Gastroesophageal sphincter (tissue), 4 donors: ENCODE measurements at regions not wholly inside any gene's neighbourhood (a gene's known extent, or its start where the extent isn't known, plus 50 kb on each side); places are given as distances from the start of the nearest gene placed in this dataset.

ENCODE experiments used
- ATAC-seq: fragments of 150-250 bp; one replicate; pipeline ENCODE4 v1.9.1; 2016; ENCODE audit warnings: mild to moderate bottlenecking, moderate library complexity
- H3K27ac ChIP-seq, 4 donors: fragments of 200-600 bp; sonication (generic) in 3 of 4; 1 replicate in 3 of 4; 2 replicates in 1 of 4; pipeline ENCODE4 v1.5.1; 2016 to 2019
- H3K27me3 ChIP-seq: fragments of 200-600 bp; sonication (generic); one replicate; pipeline ENCODE4 v1.5.1; 2019
- H3K36me3 ChIP-seq, 2 donors: fragments of 200-600 bp; sonication (generic); one replicate each; pipeline ENCODE4 v1.5.1; 2019; ENCODE audit warnings: control low read depth in 1 of 2
- H3K4me1 ChIP-seq, 3 donors: fragments of 200-600 bp; sonication (generic); 1 replicate in 2 of 3; 2 replicates in 1 of 3; pipeline ENCODE4 v1.5.1; 2016 to 2019; ENCODE audit warnings: control low read depth in 2 of 3
- H3K4me3 ChIP-seq, 2 donors: fragments of 200-600 bp; sonication (generic); one replicate each; pipeline ENCODE4 v1.5.1; 2019; ENCODE audit warnings: mild to moderate bottlenecking in 1 of 2, moderate library complexity in 1 of 2
- H3K9me3 ChIP-seq, 3 donors: fragments of 200-600 bp; sonication (generic); one replicate each; pipeline ENCODE4 v1.5.1; 2017 to 2019; ENCODE audit warnings: control low read depth in 2 of 3
- CTCF ChIP-seq, 4 experiments: fragments of 200-600 bp in 2 of 4; fragments of 450-650 bp in 2 of 4; sonication (generic) in 1 of 4; IDR thresholded peaks; one replicate each; pipeline ENCODE4 v1.5.1; 2017 to 2019; ENCODE audit warnings: antibody characterized with exemption in 4 of 4, mild to moderate bottlenecking in 2 of 4, moderate library complexity in 2 of 4
- EP300 ChIP-seq: sonication (generic); formaldehyde crosslinking; IDR thresholded peaks from one replicate; pipeline ENCODE4 v1.6.1; 2017; ENCODE audit warnings: antibody characterized with exemption, mild to moderate bottlenecking
- POLR2A ChIP-seq, 2 donors: fragments of 450-650 bp; IDR thresholded peaks; one replicate each; pipeline ENCODE4 v1.6.1; 2017; ENCODE audit warnings: antibody characterized with exemption in 2 of 2, mild to moderate bottlenecking in 2 of 2, moderate library complexity in 1 of 2
- POLR2AphosphoS5 ChIP-seq: sonication (generic); formaldehyde crosslinking; IDR thresholded peaks from one replicate; pipeline ENCODE4 v1.6.1; 2017; ENCODE audit warnings: antibody characterized with exemption
- WGBS, 2 donors: methylation state at CpG; one replicate each; pipeline ENCODE4 v1.1.5; 2018; ENCODE audit warnings: low coverage in 1 of 2; 5-methylcytosine and 5-hydroxymethylcytosine counted together

DNA sequence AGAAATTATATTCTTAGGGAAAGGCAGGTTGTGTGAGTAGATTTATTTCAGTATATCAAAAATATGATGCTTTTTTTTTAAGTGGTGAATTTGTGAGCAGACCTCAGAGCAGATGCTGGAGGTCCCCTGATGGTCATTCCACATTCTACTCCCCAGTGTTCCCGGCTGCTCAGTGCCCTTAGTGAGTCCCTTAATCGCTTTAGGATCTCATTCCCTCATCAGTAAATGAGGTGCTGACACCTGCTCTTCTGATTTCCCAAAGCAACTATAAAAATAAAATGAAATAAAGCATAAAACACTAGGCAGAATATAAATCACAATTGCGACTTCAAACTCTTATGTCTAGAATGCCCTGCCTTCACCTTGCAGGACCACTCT lies 216.2 kb upstream of the TNP1 start:
- peaks cover 0 to 14% (median 3%) of the 10 kb centered on the region in 3 donors for H3K4me1 ChIP-seq
- 83 to 90% methylated on average over 2 to 3 of the region's 3 CpGs for WGBS, 2 donors
- H3K9me3 ChIP-seq, result no peaks in the 10 kb centered on the region
- TF ChIP-seq POLR2A (IDR thresholded peaks at IDR 0.05), result no peak
- no peak for TF ChIP-seq POLR2AphosphoS5
- TF ChIP-seq EP300, result no peak
- no peak for TF ChIP-seq CTCF (IDR thresholded peaks at IDR 0.05)
- no peaks in the 10 kb centered on the region for H3K36me3 ChIP-seq
- no peak for ATAC-seq
- H3K27ac ChIP-seq, result no peak overlapping the region
- no peak overlapping the region for H3K4me3 ChIP-seq
- H3K27me3 ChIP-seq, result no peaks in the 10 kb centered on the region

DNA sequence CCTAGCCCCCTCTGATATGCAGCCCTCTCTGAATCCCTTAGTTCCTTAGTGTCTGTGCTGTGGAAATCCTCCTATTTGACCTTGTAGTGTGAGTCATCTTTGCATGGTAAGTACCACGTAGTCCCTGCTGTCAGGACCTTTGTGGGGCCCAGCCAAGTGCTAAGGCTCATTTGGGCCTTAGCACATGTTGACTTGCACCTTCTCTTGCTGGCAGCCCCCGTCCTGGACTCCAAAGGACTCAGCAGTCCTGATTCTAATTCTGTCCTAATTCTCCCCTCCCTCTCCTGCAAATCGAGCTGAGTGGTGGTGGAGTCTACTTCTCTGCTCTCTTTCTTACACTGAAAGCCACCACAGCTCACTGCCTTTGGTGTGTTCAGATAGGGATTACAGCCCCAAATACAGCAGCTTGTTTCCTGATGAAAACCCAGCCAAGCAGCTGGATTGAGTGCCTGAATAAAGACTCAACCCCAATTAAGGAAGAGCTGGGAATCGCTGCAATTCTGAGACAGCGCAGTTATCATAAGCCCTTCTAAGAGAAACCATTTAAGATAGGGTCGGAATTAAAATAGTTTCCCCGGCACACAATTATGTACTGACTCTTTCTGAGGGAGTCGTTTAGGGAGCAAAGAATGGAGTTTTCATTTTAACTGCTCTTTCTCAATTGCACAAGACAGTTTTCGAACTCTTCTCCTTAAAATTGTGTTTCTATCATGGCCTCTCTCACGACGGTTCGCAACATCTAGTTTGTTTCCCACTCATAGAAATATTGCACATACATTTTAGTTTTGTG lies 215.6 kb upstream of the TNP1 start:
- Histone ChIP-seq H3K27ac (peak overlapping the region in 2 of 4 donors; percentile 29 to 35), H3K9me3 (no peaks in the 10 kb centered on the region), H3K4me1 (peaks cover 0 to 14% (median 3%) of the 10 kb centered on the region in 3 donors), H3K36me3 (no peaks in the 10 kb centered on the region), H3K27me3 (no peaks in the 10 kb centered on the region), H3K4me3 (no peak overlapping the region)
- peak; percentile 39 for ATAC-seq
- TF ChIP-seq POLR2AphosphoS5 (peak; percentile 51), POLR2A (IDR thresholded peaks at IDR 0.05) (no peak), CTCF (IDR thresholded peaks at IDR 0.05) (no peak), EP300 (no peak)
- 53 to 92% methylated on average over 8 to 12 of the region's 12 CpGs for WGBS, 2 donors

GRCh38 chr2:217074576-217075255 lies 214.9 kb upstream of the TNP1 start:
- no peak overlapping the region for H3K4me3 ChIP-seq
- H3K27ac ChIP-seq, result peak overlapping the region in 2 of 4 donors; percentile 29 to 35
- WGBS, 2 donors, result 71 to 87% methylated on average over 3 to 5 of the region's 6 CpGs
- no peaks in the 10 kb centered on the region for H3K27me3 ChIP-seq
- H3K36me3 ChIP-seq, result no peaks in the 10 kb centered on the region
- no peak for ATAC-seq
- no peak for TF ChIP-seq POLR2A (IDR thresholded peaks at IDR 0.05)
- TF ChIP-seq EP300, result no peak
- TF ChIP-seq CTCF (IDR thresholded peaks at IDR 0.05), result no peak
- no peak for TF ChIP-seq POLR2AphosphoS5
- H3K4me1 ChIP-seq, result peaks cover 0 to 14% (median 3%) of the 10 kb centered on the region in 3 donors
- no peaks in the 10 kb centered on the region for H3K9me3 ChIP-seq

DNA sequence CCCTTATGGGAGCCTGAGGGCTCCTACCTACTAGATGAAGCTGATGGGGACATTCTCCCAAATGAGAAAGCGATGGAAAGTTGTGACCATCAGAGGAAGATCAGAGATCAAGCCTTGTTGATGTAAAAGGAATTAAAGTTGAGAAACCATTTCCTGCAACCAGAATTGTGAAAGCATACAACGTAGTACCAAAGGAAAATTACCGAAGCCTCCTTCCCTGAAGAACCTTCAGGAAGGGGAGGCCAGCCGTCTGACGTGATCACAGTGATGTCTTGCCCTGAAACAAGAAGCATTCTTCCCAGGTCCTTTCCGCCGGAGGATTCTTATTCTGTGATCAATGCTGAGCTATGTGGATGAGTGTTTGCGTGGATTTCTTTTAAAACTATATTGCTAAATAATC lies 211.6 kb upstream of the TNP1 start:
- no peak overlapping the region for H3K27ac ChIP-seq
- no peaks in the 10 kb centered on the region for H3K27me3 ChIP-seq
- H3K4me1 ChIP-seq, result peaks cover 0 to 14% (median 3%) of the 10 kb centered on the region in 3 donors
- H3K9me3 ChIP-seq, result no peaks in the 10 kb centered on the region
- TF ChIP-seq POLR2A (IDR thresholded peaks at IDR 0.05) (no peak), EP300 (no peak), CTCF (IDR thresholded peaks at IDR 0.05) (no peak), POLR2AphosphoS5 (no peak)
- no peak overlapping the region for H3K4me3 ChIP-seq
- ATAC-seq, result no peak
- WGBS, 2 donors, result 82 to 86% methylated on average over 7 to 8 of the region's 8 CpGs
- H3K36me3 ChIP-seq, result no peaks in the 10 kb centered on the region

- no peak overlapping the region for H3K27ac ChIP-seq
- H3K4me3 ChIP-seq, result no peak overlapping the region
- H3K4me1 ChIP-seq, result peaks cover 0 to 11% (median 3%) of the 10 kb centered on the region in 3 donors
- no peaks in the 10 kb centered on the region for H3K27me3 ChIP-seq
- no peaks in the 10 kb centered on the region for H3K9me3 ChIP-seq
- TF ChIP-seq CTCF (IDR thresholded peaks at IDR 0.05) (no peak), POLR2A (IDR thresholded peaks at IDR 0.05) (no peak), EP300 (no peak), POLR2AphosphoS5 (no peak)
- ATAC-seq, result no peak
- WGBS, 2 donors, result 100% methylated on average over 1 of the region's 1 CpG; no CpG with 5 or more reads in 1 of the 2 donors
- H3K36me3 ChIP-seq, result no peaks in the 10 kb centered on the region
These were observed 210.7 kb upstream of the TNP1 start for GRCh38 chr2:217070611-217071010.
